ENCODE measurements at regions not wholly inside any gene's neighbourhood (a gene's known extent, or its start where the extent isn't known, plus 50 kb on each side); places are given as distances from the start of the nearest gene placed in this dataset.
"Not testable (repeated sequence)": the region's sequence is repeated elsewhere in the genome, so short reads cannot be mapped to it uniquely, and the experiment has no call there.

GRCh38 chr5:19288311-19288710, 699.7 kb downstream of the CDH18 start:
- not testable (repeated sequence) for H3K36me3 ChIP-seq (ENCODE audit: control insufficient read depth in 3 of 3, insufficient read depth in 3 of 3, low read length in 3 of 3); H3K4me3 ChIP-seq (ENCODE audit: low read length in 3 of 3); H3K27ac ChIP-seq (ENCODE audit: low read depth, low read length); H3K9ac ChIP-seq (ENCODE audit: low read depth in 1 of 3, low read length in 3 of 3); H3K9me3 ChIP-seq (ENCODE audit: control insufficient read depth in 3 of 3, low read length in 3 of 3); H3K27me3 ChIP-seq (ENCODE audit: control insufficient read depth in 3 of 3, insufficient read depth in 3 of 3, low read length in 3 of 3); H3K4me1 ChIP-seq (ENCODE audit: control insufficient read depth in 3 of 3, insufficient read depth in 3 of 3, low read length in 3 of 3)

GRCh38 chr5:19297934-19298333, 690.1 kb downstream of the CDH18 start:
- Histone ChIP-seq H3K27me3 (ENCODE audit: control insufficient read depth in 3 of 3, insufficient read depth in 3 of 3, low read length in 3 of 3) (no peaks in the 10 kb centered on the region), H3K4me1 (ENCODE audit: control insufficient read depth in 3 of 3, insufficient read depth in 3 of 3, low read length in 3 of 3) (no peaks in the 10 kb centered on the region), H3K9me3 (ENCODE audit: control insufficient read depth in 3 of 3, low read length in 3 of 3) (no peaks in the 10 kb centered on the region), H3K4me3 (ENCODE audit: low read length in 3 of 3) (no peak overlapping the region), H3K9ac (ENCODE audit: low read depth in 1 of 3, low read length in 3 of 3) (no peak overlapping the region), H3K36me3 (ENCODE audit: control insufficient read depth in 3 of 3, insufficient read depth in 3 of 3, low read length in 3 of 3) (no peaks in the 10 kb centered on the region), H3K27ac (ENCODE audit: low read depth, low read length) (no peak overlapping the region)

- Histone ChIP-seq H3K27me3 (ENCODE audit: control insufficient read depth in 3 of 3, insufficient read depth in 3 of 3, low read length in 3 of 3) (no peaks in the 10 kb centered on the region), H3K4me1 (ENCODE audit: control insufficient read depth in 3 of 3, insufficient read depth in 3 of 3, low read length in 3 of 3) (no peaks in the 10 kb centered on the region), H3K36me3 (ENCODE audit: control insufficient read depth in 3 of 3, insufficient read depth in 3 of 3, low read length in 3 of 3) (no peaks in the 10 kb centered on the region), H3K27ac (ENCODE audit: low read depth, low read length) (no peak overlapping the region), H3K9me3 (ENCODE audit: control insufficient read depth in 3 of 3, low read length in 3 of 3) (no peaks in the 10 kb centered on the region), H3K4me3 (ENCODE audit: low read length in 3 of 3) (no peak overlapping the region), H3K9ac (ENCODE audit: low read depth in 1 of 3, low read length in 3 of 3) (no peak overlapping the region)
Measured at GRCh38 chr5:19301271-19301670, 686.7 kb downstream of the CDH18 start.

- no peaks in the 10 kb centered on the region for H3K36me3 ChIP-seq (ENCODE audit: control insufficient read depth in 3 of 3, insufficient read depth in 3 of 3, low read length in 3 of 3)
Measured at GRCh38 chr5:19314840-19315239, 673.2 kb downstream of the CDH18 start.

GRCh38 chr5:19319252-19319651, 668.7 kb downstream of the CDH18 start:
- Histone ChIP-seq H3K27ac (ENCODE audit: low read depth, low read length) (no peak overlapping the region), H3K9me3 (ENCODE audit: control insufficient read depth in 3 of 3, low read length in 3 of 3) (no peaks in the 10 kb centered on the region), H3K4me3 (ENCODE audit: low read length in 3 of 3) (no peak overlapping the region), H3K36me3 (ENCODE audit: control insufficient read depth in 3 of 3, insufficient read depth in 3 of 3, low read length in 3 of 3) (no peaks in the 10 kb centered on the region), H3K4me1 (ENCODE audit: control insufficient read depth in 3 of 3, insufficient read depth in 3 of 3, low read length in 3 of 3) (no peaks in the 10 kb centered on the region), H3K27me3 (ENCODE audit: control insufficient read depth in 3 of 3, insufficient read depth in 3 of 3, low read length in 3 of 3) (no peaks in the 10 kb centered on the region), H3K9ac (ENCODE audit: low read depth in 1 of 3, low read length in 3 of 3) (no peak overlapping the region)

More at GRCh38 chr5:19314840-19315239, 673.2 kb downstream of the CDH18 start:
- Histone ChIP-seq H3K4me3 (ENCODE audit: low read length in 3 of 3) (no peak overlapping the region), H3K9ac (ENCODE audit: low read depth in 1 of 3, low read length in 3 of 3) (no peak overlapping the region), H3K27ac (ENCODE audit: low read depth, low read length) (no peak overlapping the region), H3K9me3 (ENCODE audit: control insufficient read depth in 3 of 3, low read length in 3 of 3) (no peaks in the 10 kb centered on the region), H3K27me3 (ENCODE audit: control insufficient read depth in 3 of 3, insufficient read depth in 3 of 3, low read length in 3 of 3) (no peaks in the 10 kb centered on the region), H3K4me1 (ENCODE audit: control insufficient read depth in 3 of 3, insufficient read depth in 3 of 3, low read length in 3 of 3) (no peaks in the 10 kb centered on the region)

- H3K9ac ChIP-seq (ENCODE audit: low read depth in 1 of 3, low read length in 3 of 3): no peak overlapping the region
- H3K36me3 ChIP-seq (ENCODE audit: control insufficient read depth in 3 of 3, insufficient read depth in 3 of 3, low read length in 3 of 3): no peaks in the 10 kb centered on the region
- no peaks in the 10 kb centered on the region for H3K4me1 ChIP-seq (ENCODE audit: control insufficient read depth in 3 of 3, insufficient read depth in 3 of 3, low read length in 3 of 3)
- H3K4me3 ChIP-seq (ENCODE audit: low read length in 3 of 3): no peak overlapping the region
- H3K9me3 ChIP-seq (ENCODE audit: control insufficient read depth in 3 of 3, low read length in 3 of 3): no peaks in the 10 kb centered on the region
- no peak overlapping the region for H3K27ac ChIP-seq (ENCODE audit: low read depth, low read length)
- no peaks in the 10 kb centered on the region for H3K27me3 ChIP-seq (ENCODE audit: control insufficient read depth in 3 of 3, insufficient read depth in 3 of 3, low read length in 3 of 3)
Measured at GRCh38 chr5:19322716-19323485, 665.1 kb downstream of the CDH18 start.

- Histone ChIP-seq H3K4me1 (ENCODE audit: control insufficient read depth in 3 of 3, insufficient read depth in 3 of 3, low read length in 3 of 3) (no peaks in the 10 kb centered on the region), H3K9ac (ENCODE audit: low read depth in 1 of 3, low read length in 3 of 3) (no peak overlapping the region), H3K27ac (ENCODE audit: low read depth, low read length) (no peak overlapping the region), H3K9me3 (ENCODE audit: control insufficient read depth in 3 of 3, low read length in 3 of 3) (no peaks in the 10 kb centered on the region), H3K4me3 (ENCODE audit: low read length in 3 of 3) (no peak overlapping the region), H3K27me3 (ENCODE audit: control insufficient read depth in 3 of 3, insufficient read depth in 3 of 3, low read length in 3 of 3) (no peaks in the 10 kb centered on the region), H3K36me3 (ENCODE audit: control insufficient read depth in 3 of 3, insufficient read depth in 3 of 3, low read length in 3 of 3) (no peaks in the 10 kb centered on the region)
Measured at GRCh38 chr5:19334278-19334677, 653.7 kb downstream of the CDH18 start.

- H3K27ac ChIP-seq (ENCODE audit: low read depth, low read length): no peak overlapping the region
Measured at GRCh38 chr5:19342942-19343341, 645.1 kb downstream of the CDH18 start.

GRCh38 chr5:19352120-19352519, 635.9 kb downstream of the CDH18 start:
- Histone ChIP-seq H3K27ac (ENCODE audit: low read depth, low read length) (no peak overlapping the region), H3K27me3 (ENCODE audit: control insufficient read depth in 3 of 3, insufficient read depth in 3 of 3, low read length in 3 of 3) (no peaks in the 10 kb centered on the region), H3K9ac (ENCODE audit: low read depth in 1 of 3, low read length in 3 of 3) (no peak overlapping the region), H3K9me3 (ENCODE audit: control insufficient read depth in 3 of 3, low read length in 3 of 3) (no peaks in the 10 kb centered on the region), H3K36me3 (ENCODE audit: control insufficient read depth in 3 of 3, insufficient read depth in 3 of 3, low read length in 3 of 3) (no peaks in the 10 kb centered on the region), H3K4me3 (ENCODE audit: low read length in 3 of 3) (no peak overlapping the region), H3K4me1 (ENCODE audit: control insufficient read depth in 3 of 3, insufficient read depth in 3 of 3, low read length in 3 of 3) (no peaks in the 10 kb centered on the region)

More at GRCh38 chr5:19342942-19343341, 645.1 kb downstream of the CDH18 start:
- H3K27me3 ChIP-seq (ENCODE audit: control insufficient read depth in 3 of 3, insufficient read depth in 3 of 3, low read length in 3 of 3): no peaks in the 10 kb centered on the region
- no peak overlapping the region for H3K4me3 ChIP-seq (ENCODE audit: low read length in 3 of 3)
- H3K4me1 ChIP-seq (ENCODE audit: control insufficient read depth in 3 of 3, insufficient read depth in 3 of 3, low read length in 3 of 3): no peaks in the 10 kb centered on the region
- no peak overlapping the region for H3K9ac ChIP-seq (ENCODE audit: low read depth in 1 of 3, low read length in 3 of 3)
- no peaks in the 10 kb centered on the region for H3K9me3 ChIP-seq (ENCODE audit: control insufficient read depth in 3 of 3, low read length in 3 of 3)
- H3K36me3 ChIP-seq (ENCODE audit: control insufficient read depth in 3 of 3, insufficient read depth in 3 of 3, low read length in 3 of 3): no peaks in the 10 kb centered on the region

GRCh38 chr5:19369048-19369447, 619.0 kb downstream of the CDH18 start:
- H3K9me3 ChIP-seq (ENCODE audit: control insufficient read depth in 3 of 3, low read length in 3 of 3): no peaks in the 10 kb centered on the region
- H3K27me3 ChIP-seq (ENCODE audit: control insufficient read depth in 3 of 3, insufficient read depth in 3 of 3, low read length in 3 of 3): no peaks in the 10 kb centered on the region
- no peak overlapping the region for H3K27ac ChIP-seq (ENCODE audit: low read depth, low read length)
- no peak overlapping the region for H3K4me3 ChIP-seq (ENCODE audit: low read length in 3 of 3)
- no peaks in the 10 kb centered on the region for H3K36me3 ChIP-seq (ENCODE audit: control insufficient read depth in 3 of 3, insufficient read depth in 3 of 3, low read length in 3 of 3)
- H3K9ac ChIP-seq (ENCODE audit: low read depth in 1 of 3, low read length in 3 of 3): no peak overlapping the region
- no peaks in the 10 kb centered on the region for H3K4me1 ChIP-seq (ENCODE audit: control insufficient read depth in 3 of 3, insufficient read depth in 3 of 3, low read length in 3 of 3)
